ENCODE measurements at regions not wholly inside any gene's neighbourhood (a gene's known extent, or its start where the extent isn't known, plus 50 kb on each side); places are given as distances from the start of the nearest gene placed in this dataset.
"Not testable (repeated sequence)": the region's sequence is repeated elsewhere in the genome, so short reads cannot be mapped to it uniquely, and the experiment has no call there.

GRCh38 chr7:50251765-50252164 lies 52.8 kb upstream of the IKZF1 start:
- no peak for DNase-seq

- no peak for DNase-seq
These were observed 58.0 kb upstream of the IKZF1 start for GRCh38 chr7:50246551-50246950.

DNA sequence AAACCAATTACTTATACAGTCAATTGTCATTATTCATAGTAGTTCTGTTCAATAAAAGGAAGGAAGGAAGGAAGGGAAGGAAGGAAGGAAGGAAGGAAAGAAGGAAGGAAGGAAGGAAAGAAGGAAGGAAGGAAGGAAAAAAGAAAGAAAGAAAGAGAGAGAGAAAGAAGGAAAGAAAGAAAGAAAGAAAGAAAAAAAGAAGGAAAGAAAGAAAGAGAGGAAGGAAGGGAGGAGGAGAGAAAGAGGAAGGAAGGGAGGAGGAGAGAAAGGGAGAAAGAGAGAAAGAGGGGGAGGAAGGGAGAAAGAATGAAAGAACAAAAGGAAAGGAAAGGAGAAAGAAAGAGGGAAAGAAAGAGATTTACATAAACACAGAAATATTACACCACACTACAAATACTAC lies 62.4 kb upstream of the IKZF1 start:
- not testable (repeated sequence) for DNase-seq

DNA sequence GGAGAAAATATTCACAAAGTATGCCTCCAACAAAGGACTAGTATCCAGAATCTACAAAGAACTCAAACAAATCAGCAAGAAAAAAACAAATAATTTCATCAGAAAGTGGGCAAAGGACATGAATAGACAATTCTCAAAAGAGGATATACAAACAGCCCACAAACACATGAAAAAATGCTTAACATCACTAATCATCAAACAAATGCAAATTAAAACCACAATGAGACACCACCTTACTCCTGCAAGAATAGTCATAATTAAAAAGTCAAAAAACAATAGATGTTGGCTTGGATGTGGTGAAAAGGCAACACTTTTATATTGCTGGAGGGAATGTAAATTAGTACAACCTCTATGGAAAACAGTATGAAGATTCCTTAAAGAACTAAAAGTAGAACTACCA lies 63.8 kb upstream of the IKZF1 start:
- not testable (repeated sequence) for DNase-seq

GRCh38 chr7:50229964-50230363 lies 74.6 kb upstream of the IKZF1 start:
- DNase-seq, result peak; percentile 48

- DNase-seq, result no peak
These were observed 76.4 kb upstream of the IKZF1 start for GRCh38 chr7:50228148-50228547.

- DNase-seq, result peak; percentile 85
These were observed 76.8 kb upstream of the IKZF1 start for GRCh38 chr7:50227726-50228125.

GRCh38 chr7:50226669-50227068 lies 77.8 kb upstream of the IKZF1 start:
- DNase-seq, result no peak

GRCh38 chr7:50226145-50226544 lies 78.4 kb upstream of the IKZF1 start:
- peak; percentile 56 for DNase-seq

DNA sequence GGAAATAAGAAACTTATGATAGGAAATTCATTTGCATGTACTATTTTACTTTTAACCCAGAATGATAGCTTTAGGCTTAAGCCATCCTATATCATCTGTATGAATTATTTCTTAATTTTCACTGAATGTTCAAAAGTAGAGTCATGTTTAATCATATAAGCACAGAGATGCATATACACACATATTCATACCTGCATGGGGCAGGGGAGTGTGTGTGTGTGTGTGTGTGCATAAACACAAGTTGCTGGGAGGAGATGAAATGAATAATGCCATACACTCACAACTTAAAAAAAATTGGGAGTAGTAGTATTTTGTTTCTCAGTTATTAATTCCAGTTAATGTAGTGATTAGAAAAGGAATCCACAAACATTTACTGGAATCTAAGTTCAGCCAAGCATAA lies 83.1 kb upstream of the IKZF1 start:
- no peak for DNase-seq

DNA sequence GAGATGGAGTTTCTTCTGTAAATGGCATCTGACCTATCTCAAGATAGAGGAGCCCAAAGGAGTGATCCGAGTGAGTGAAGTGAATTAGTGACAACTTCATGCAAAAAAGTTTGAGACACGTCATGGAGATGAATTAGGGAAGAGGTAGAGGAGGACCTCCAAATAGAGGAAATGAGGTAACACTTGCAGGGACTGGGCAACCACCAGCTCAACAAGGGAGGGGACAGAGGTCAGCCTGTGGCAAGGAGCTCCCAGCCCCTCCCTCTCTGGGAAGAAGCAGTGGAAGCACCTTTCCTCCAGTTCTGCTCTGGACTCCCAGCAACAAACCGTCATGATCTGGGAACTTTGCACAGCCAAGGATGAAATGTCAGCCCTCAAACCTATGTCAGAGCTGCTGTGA lies 83.5 kb upstream of the IKZF1 start:
- peak; percentile 77 for DNase-seq

DNA sequence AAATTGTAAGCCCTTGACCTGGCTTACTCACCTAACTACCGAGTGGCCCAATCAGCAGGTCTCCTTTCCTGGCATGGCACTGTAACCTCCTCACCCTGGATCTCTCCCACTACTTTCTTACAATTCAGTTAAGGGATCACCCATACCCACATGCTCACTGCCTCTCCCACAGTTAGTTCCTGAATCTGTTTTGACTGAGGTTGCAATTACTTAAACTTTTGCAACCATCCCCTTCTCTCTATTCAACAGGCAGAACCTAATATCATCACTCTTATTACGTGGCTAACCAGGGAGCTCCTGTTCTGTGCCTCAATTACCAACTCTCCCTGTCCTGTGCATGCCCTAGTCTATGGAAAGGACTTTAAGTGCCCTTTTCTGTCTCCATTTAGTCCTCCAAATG lies 84.2 kb upstream of the IKZF1 start:
- DNase-seq, result peak; percentile 67

GRCh38 chr7:50217821-50218281 lies 86.7 kb upstream of the IKZF1 start:
- DNase-seq, result peak; percentile 62

DNA sequence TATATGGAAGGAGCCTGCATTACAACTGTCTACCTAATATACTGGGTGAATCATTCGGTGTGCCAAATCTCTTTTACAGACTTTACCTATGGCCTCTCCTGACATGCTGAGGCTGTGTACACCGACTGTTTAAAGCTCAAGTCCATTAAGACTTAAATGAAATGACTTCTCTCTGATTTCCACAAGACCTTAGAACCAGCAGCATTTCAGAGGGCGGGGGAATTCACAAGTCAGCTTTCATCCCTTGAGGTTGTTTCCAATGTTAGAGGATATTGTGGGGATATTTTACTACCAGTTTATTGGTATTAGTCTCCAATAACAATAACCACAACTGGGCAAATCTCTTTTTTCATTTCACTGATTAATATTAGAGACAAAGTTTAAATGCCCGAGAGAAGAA lies 87.1 kb upstream of the IKZF1 start:
- DNase-seq, result no peak

DNA sequence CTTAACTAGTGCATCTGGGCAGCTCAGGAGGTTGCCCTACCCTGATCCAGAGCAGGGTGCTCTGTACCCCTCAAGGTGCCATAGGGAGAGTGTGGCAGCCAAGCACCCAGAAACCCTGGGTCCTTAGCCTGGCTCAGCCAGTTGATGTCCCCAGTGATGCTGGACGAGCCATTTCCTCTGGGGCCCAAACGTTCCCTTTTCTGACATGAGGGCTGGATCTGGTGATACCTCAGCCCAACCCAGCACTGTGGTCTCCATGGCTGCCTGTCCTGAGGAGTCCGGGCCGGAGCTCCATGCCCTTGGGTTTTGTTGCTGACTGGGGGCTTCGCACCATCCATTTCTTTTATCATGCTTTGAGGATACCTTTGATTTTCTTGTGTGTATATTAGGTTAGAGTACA lies 87.9 kb upstream of the IKZF1 start:
- no peak for DNase-seq

DNA sequence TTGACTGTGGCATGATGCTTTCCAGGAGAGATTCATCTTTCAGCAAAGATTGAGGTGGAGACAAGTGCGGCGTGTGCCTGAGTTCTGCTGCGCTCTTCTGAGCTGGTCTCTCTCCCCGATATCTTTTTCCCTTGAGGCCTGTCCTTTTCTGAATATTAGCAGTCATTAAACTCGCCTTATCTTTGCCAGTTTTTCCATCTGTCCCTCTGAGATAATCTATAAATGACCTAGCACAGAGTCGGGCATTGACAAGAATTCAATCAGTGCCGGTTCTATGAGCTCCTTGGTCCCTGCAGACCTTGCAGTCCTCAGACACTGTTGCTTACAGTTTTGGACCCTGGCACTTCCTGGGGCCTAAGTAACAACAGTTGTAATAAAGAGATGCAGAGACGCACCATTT lies 89.7 kb upstream of the IKZF1 start:
- no peak for DNase-seq

GRCh38 chr7:50214126-50214670 lies 90.3 kb upstream of the IKZF1 start:
- no peak for DNase-seq

- DNase-seq, result no peak
These were observed 90.9 kb upstream of the IKZF1 start for GRCh38 chr7:50213622-50214017.

- DNase-seq, result peak; percentile 64
These were observed 91.6 kb upstream of the IKZF1 start for GRCh38 chr7:50212666-50213621.

- no peak for DNase-seq
These were observed 92.5 kb upstream of the IKZF1 start for GRCh38 chr7:50212016-50212325.

GRCh38 chr7:50211130-50212015 lies 93.1 kb upstream of the IKZF1 start:
- no peak for DNase-seq

GRCh38 chr7:50210706-50211115 lies 93.8 kb upstream of the IKZF1 start:
- DNase-seq, result no peak

DNA sequence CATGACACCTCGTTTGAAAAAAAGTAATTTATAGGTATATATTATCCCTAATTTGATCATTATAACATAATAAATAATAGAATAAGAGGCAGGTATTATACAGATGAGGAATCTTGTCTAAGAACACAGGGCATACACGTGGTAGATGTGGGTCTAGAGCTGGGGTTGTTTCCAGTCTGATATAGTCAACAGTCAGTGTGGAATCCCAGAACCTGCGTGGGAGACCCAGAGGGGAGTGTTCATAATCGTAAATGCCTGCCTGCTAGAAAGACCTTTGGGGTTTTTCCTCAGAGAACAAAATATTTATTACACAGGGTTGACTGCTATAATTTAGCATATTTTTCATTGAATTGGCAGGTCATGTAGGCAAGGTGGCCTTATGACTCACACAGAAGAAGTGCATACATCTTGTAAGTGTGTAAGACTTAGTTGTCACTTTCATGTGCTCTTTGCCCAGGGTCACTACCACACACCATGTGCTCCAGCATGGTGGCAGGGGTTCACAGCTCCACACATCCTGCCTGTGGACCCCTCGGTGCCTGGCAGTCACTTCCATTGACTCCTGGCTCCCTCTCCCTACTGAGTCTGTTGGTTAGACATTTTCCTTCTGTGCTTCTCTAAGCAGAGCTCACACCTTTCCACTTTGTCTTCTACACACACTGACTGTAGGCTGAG lies 94.9 kb upstream of the IKZF1 start:
- no peak for DNase-seq

Measured in suppressor macrophage treated with lipopolysaccharide for 4 hours (primary cell).